Left lung (tissue), 4 donors: ENCODE measurements at regions not wholly inside any gene's neighbourhood (a gene's known extent, or its start where the extent isn't known, plus 50 kb on each side); places are given as distances from the start of the nearest gene placed in this dataset.
"Not testable (repeated sequence)": the region's sequence is repeated elsewhere in the genome, so short reads cannot be mapped to it uniquely, and the experiment has no call there.

Source experiments
- ATAC-seq: fragments of 200-7000 bp; cut with Tn5 transposase; one replicate; pipeline ENCODE4 v1.9.1; 2020; ENCODE audit warnings: moderate library complexity
- DNase-seq, 4 donors: peaks; one replicate each; pipeline ENCODE4 v3.0.0-alpha.2; 2013 to 2020
- H3K27ac ChIP-seq, 2 donors: fragments of 200-600 bp; sonication (generic) in 1 of 2; one replicate each; pipeline versions ENCODE4 v1.5.0 to v1.8.0; 2020 to 2021
- H3K27me3 ChIP-seq, 2 donors: fragments of 200-600 bp; sonication (generic) in 1 of 2; one replicate each; pipeline versions ENCODE4 v1.5.0 to v1.8.0; 2020 to 2021
- H3K36me3 ChIP-seq, 2 donors: fragments of 200-600 bp; sonication (generic) in 1 of 2; one replicate each; pipeline versions ENCODE4 v1.5.0 to v1.8.0; 2020 to 2021
- H3K4me1 ChIP-seq, 2 donors: fragments of 200-600 bp; one replicate each; pipeline ENCODE4 v1.8.0; 2021
- H3K4me3 ChIP-seq, 2 donors: fragments of 200-600 bp; sonication (generic) in 1 of 2; one replicate each; pipeline versions ENCODE4 v1.5.0 to v1.8.0; 2020 to 2021; ENCODE audit warnings: mild to moderate bottlenecking in 1 of 2
- H3K9me3 ChIP-seq, 2 donors: fragments of 200-600 bp; sonication (generic) in 1 of 2; one replicate each; pipeline versions ENCODE4 v1.5.0 to v1.8.0; 2020 to 2021
- intact Hi-C, 2 donors: fragments of 100-400 bp; cut with DNase I; formaldehyde crosslinking; loops; one replicate each; pipeline versions ENCODE4 v1.11.2 to v1.14.2; 2022
- TF ChIP-seq, protein P1 (sequence below), 2 donors: fragments of 200-600 bp; sonication (generic) in 1 of 2; IDR thresholded peaks; one replicate each; pipeline versions ENCODE4 v1.5.0 to v1.8.0; 2021; ENCODE audit warnings: antibody characterized with exemption in 2 of 2
- donor health status: DM: no; HTN: yes; CAD: no.
- donor health status: DM: no; HTN: no; CAD: no.

DNA sequence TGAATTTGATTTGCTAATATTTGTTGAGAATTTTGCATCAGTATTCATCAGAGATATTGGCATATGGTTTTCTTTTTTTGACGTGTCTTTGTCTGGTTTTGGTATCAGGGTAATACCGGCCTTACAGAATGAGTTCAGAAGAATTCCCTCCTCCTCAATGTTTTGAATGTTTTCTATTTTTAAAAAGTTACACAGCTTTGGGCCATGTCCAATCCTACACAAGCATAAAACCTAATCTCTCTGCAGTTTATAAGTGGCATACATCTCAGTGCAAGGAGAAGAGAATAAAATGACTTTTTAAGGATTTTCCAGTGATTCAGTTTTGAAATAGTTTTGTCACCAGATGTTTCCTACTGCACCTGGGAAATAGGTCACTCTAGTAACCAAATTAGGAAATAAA is 185.5 kb downstream of the COL12A1 start:
- peaks cover 0 to 12% of the 10 kb centered on the region in 2 donors for H3K9me3 ChIP-seq
- no peaks in the 10 kb centered on the region for H3K36me3 ChIP-seq
- no peak for DNase-seq
- H3K27me3 ChIP-seq, result no peaks in the 10 kb centered on the region
- intact Hi-C loops, result no loop called here
- H3K27ac ChIP-seq, result no peak overlapping the region
- H3K4me1 ChIP-seq, result no peaks in the 10 kb centered on the region
- TF ChIP-seq, protein P1, sequence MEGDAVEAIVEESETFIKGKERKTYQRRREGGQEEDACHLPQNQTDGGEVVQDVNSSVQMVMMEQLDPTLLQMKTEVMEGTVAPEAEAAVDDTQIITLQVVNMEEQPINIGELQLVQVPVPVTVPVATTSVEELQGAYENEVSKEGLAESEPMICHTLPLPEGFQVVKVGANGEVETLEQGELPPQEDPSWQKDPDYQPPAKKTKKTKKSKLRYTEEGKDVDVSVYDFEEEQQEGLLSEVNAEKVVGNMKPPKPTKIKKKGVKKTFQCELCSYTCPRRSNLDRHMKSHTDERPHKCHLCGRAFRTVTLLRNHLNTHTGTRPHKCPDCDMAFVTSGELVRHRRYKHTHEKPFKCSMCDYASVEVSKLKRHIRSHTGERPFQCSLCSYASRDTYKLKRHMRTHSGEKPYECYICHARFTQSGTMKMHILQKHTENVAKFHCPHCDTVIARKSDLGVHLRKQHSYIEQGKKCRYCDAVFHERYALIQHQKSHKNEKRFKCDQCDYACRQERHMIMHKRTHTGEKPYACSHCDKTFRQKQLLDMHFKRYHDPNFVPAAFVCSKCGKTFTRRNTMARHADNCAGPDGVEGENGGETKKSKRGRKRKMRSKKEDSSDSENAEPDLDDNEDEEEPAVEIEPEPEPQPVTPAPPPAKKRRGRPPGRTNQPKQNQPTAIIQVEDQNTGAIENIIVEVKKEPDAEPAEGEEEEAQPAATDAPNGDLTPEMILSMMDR (IDR thresholded peaks at IDR 0.05), result no peak
- ATAC-seq, result no peak
- H3K4me3 ChIP-seq, result no peak overlapping the region

DNA sequence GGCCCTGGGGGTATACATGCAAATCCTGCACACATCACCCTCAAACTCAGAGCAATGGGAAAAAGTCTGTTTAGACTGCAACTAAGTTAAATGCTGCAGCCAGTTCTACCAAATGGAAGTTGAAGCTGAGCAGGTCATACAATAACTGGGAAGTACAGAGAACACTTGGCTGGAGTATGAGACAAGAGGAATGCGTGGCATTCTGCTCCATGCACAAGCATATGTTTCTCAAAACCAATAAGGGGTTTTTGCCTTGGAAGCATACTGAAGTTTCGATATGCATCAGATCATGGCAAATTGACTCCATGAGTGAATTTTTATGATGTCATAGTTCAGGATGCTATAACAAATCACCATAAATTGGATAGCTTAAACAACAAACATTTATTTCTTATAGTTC is 193.8 kb downstream of the COL12A1 start:
- peaks cover 0 to 3% of the 10 kb centered on the region in 2 donors for H3K9me3 ChIP-seq
- H3K4me3 ChIP-seq, result no peak overlapping the region
- no peak for ATAC-seq
- no peaks in the 10 kb centered on the region for H3K4me1 ChIP-seq
- H3K27me3 ChIP-seq, result no peaks in the 10 kb centered on the region
- intact Hi-C loops, result no loop called here
- TF ChIP-seq, protein P1 (IDR thresholded peaks at IDR 0.05), result no peak
- no peak for DNase-seq
- H3K27ac ChIP-seq, result no peak overlapping the region
- no peaks in the 10 kb centered on the region for H3K36me3 ChIP-seq

DNA sequence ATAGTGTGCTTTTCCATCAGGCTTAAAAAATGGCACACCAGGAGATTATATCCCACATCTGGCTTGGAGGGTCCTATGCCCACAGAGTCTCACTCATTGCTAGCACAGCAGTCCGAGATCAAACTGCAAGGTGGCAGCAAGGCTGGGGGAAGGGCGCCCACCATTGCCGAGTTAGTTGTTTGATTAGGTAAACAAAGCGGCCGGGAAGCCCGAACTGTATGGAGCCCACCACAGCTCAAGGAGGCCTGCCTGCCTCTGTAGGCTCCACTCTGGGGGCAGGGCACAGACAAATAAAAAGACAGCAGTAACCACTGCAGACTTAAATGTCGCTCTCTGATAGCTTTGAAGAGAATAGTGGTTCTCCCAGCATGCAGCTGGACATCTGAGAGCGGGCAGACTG is 201.9 kb downstream of the COL12A1 start:
- intact Hi-C loops, ATAC-seq, H3K36me3 ChIP-seq, H3K27me3 ChIP-seq, H3K4me1 ChIP-seq, H3K27ac ChIP-seq, H3K4me3 ChIP-seq: not testable (repeated sequence)
- peaks cover 0 to 22% of the 10 kb centered on the region in 2 donors for H3K9me3 ChIP-seq
- peak in 1 of 4 donors; percentile 31 for DNase-seq

DNA sequence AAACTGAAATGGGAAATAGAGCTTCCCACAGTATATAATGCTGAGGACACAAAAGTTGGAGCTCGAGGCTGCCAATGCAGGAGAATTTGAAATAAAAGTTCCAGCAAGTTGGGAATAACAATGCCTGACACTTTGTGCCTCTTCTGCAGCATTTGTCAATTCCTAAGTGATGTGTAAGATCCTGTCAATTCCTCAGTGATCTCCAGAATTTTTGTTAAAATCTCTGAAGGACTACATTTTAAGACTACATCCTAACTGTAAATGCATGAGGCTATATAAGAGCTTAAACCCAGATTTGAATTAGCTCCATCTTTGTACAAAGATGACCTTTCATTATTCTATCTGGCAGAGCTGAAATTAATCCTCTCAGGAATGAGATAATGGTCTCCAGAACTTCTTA is 208.2 kb downstream of the COL12A1 start:
- TF ChIP-seq, protein P1 (IDR thresholded peaks at IDR 0.05), result no peak
- H3K36me3 ChIP-seq, result no peaks in the 10 kb centered on the region
- no peaks in the 10 kb centered on the region for H3K4me1 ChIP-seq
- H3K27ac ChIP-seq, result no peak overlapping the region
- DNase-seq, result no peak
- intact Hi-C loops, result no loop called here
- H3K27me3 ChIP-seq, result no peaks in the 10 kb centered on the region
- H3K4me3 ChIP-seq, result no peak overlapping the region
- H3K9me3 ChIP-seq, result peaks cover 0 to 6% of the 10 kb centered on the region in 2 donors
- no peak for ATAC-seq

DNA sequence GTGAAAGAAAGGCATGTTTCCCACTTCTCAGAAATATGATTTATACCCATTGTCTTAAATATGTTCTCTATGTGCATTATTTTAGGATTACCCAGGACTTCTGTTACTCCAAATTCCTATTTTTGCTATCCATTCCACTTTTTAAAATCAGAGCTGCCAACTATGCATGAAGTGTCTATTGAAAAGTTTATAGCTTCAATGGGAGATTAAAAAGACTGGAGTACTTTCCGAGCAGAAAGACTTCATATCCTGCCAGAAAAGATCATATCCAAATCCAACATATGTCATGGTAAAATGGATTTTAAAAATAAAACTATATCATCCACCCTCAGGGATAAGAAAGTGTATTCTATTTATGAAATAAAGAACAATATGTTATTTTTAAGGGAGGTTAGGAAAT is 212.7 kb downstream of the COL12A1 start:
- DNase-seq (peak in 1 of 4 donors; percentile 27), ATAC-seq (no peak)
- intact Hi-C loops, result no loop called here
- Histone ChIP-seq H3K4me3 (no peak overlapping the region), H3K27ac (no peak overlapping the region), H3K9me3 (no peaks in the 10 kb centered on the region), H3K36me3 (no peaks in the 10 kb centered on the region), H3K27me3 (no peaks in the 10 kb centered on the region), H3K4me1 (no peaks in the 10 kb centered on the region)
- TF ChIP-seq, protein P1 (IDR thresholded peaks at IDR 0.05), result no peak

DNA sequence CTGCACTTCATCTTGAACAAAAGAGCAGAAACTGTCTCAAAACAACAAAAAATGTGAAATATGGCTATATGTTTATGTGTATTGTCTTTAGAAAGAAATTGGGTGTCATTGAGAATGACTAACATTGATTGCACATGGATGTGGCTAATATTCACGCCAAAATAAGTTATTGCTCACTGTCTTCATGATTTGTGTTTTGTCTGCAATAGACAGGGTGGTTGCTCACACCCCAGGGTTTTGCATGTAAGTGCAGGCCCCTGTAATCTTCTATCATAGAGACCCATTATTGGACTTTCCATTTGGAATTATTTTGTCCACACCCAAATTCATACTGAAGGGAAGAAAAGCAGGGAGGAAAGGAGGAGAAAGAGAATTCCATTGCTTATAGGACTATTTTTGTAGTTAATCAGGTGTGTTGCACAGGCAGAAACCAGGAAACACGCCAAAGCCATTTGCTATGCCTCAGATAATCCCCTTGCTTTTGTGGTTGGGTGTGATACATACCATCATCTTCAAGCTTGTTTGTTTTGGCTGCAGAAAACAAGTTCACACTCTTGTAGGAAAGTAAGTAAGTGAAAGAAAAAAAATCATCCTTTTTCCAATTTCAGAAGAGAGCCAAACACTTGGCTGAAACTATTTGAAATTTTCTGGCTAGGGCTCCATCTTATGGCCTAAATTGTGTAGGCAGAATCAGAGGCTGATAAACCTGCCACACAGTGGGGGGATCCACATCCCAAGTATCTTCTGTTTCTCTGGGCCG is 214.1 kb downstream of the COL12A1 start:
- peak in 1 of 4 donors; percentile 12 for DNase-seq
- intact Hi-C loops, result no loop called here
- Histone ChIP-seq H3K36me3 (no peaks in the 10 kb centered on the region), H3K4me3 (no peak overlapping the region), H3K27ac (no peak overlapping the region), H3K4me1 (no peaks in the 10 kb centered on the region), H3K27me3 (no peaks in the 10 kb centered on the region), H3K9me3 (peaks cover 0 to 6% of the 10 kb centered on the region in 2 donors)
- peak; percentile 22 for ATAC-seq
- TF ChIP-seq, protein P1 (IDR thresholded peaks at IDR 0.05), result no peak
